Motor neuron (in vitro differentiated cells): ENCODE measurements at regions not wholly inside any gene's neighbourhood (a gene's known extent, or its start where the extent isn't known, plus 50 kb on each side); places are given as distances from the start of the nearest gene placed in this dataset.
"Not testable (repeated sequence)": the region's sequence is repeated elsewhere in the genome, so short reads cannot be mapped to it uniquely, and the experiment has no call there.

Experiments used
- ATAC-seq, 8 experiments: fragments of 200-7000 bp; cut with Tn5 transposase; replicated peaks in 6 of 8; 2 replicates each; pipeline ENCODE4 v1.8.0; 2021; ENCODE audit warnings: mild to moderate bottlenecking in 8 of 8, moderate library complexity in 8 of 8
- H3K27ac ChIP-seq, 2 donors: fragments of 250-450 bp; sonication (Bioruptor Pico); 2 replicates each; pipeline ENCODE4 v1.9.0; 2021; ENCODE audit warnings: antibody characterized with exemption in 2 of 2, mild to moderate bottlenecking in 2 of 2, moderate library complexity in 1 of 2
- H3K4me1 ChIP-seq, 2 donors: fragments of 250-450 bp; sonication (Bioruptor Pico); replicated peaks in 1 of 2; 2 replicates each; pipeline ENCODE4 v1.6.1; 2021; ENCODE audit warnings: antibody characterized with exemption in 2 of 2, mild to moderate bottlenecking in 2 of 2, moderate library complexity in 1 of 2
- H3K4me3 ChIP-seq, 5 donors: fragments of 250-450 bp; sonication (Bioruptor Pico); 2 replicates each; pipeline ENCODE4 v1.9.0; 2021; ENCODE audit warnings: antibody characterized with exemption in 5 of 5, mild to moderate bottlenecking in 5 of 5, moderate library complexity in 4 of 5
- WGBS, 10 experiments: fragments of 450-650 bp; shearing (Covaris generic); methylation state at CpG; one replicate each; pipeline ENCODE4 v1.0.0; 2022; 5-methylcytosine and 5-hydroxymethylcytosine counted together
- in situ Hi-C, 9 experiments: fragments of 400-800 bp; cut with MboI; loops; one replicate each; pipeline ENCODE4 v1.15.0; 2021; ENCODE audit warnings: low sequenced_read_pairs in 9 of 9, low pct_unique_long_range_greater_than_20kb in 2 of 9; ENCODE audit not compliant: unreplicated experiment in 9 of 9

DNA sequence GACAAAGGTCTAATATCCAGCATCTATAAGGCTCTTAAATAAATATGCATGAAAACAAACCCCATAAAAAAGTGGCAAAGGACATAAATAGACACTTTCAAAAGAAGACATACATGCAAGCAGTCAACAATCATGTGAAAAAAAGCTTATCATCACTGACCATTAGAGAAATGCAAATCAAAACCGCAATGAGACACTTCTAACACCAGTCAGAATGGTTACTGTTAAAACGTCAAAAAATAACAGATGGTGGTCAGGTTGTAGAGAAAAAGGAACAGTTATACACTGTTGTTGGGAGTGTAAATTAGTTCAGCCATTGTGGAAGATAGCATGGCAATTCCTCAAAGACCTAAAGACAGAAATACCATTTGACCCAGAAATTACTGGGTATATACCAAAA lies 440.7 kb upstream of the KCNMB2 start:
- H3K4me3 ChIP-seq = no peak overlapping the region
- in situ Hi-C loops = loop anchor here in 1 of 9 experiments (25.0 kb wide), 1 partner anchor 217 kb away; no protein-coding TSS in a partner anchor
- ATAC-seq = no peak
- peaks cover 0 to 18% of the 10 kb centered on the region in 2 donors for H3K4me1 ChIP-seq
- no peak overlapping the region for H3K27ac ChIP-seq
- WGBS, 10 experiments = 72 to 100% (median 100%) methylated on average over 1 to 2 of the region's 2 CpGs; no CpG with 5 or more reads in 2 of the 10 experiments

DNA sequence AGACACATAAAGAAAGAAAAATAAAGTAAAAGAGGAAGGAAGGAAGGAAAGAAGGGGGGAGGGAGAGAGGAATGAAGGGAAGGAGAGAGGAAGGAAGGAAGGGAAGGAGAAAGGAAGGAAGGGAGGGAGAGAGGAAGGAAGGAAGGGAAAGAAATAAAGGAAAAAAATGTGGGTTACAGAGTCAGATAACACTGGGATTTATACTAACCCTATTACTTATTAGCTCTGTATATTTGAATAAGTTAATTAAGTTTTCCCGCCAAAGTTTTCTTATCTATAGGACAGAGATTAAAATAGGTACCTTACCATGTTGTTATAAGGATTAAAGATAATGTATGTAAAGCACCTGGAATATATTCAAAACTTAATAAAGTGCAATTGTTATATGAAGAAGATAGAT lies 439.3 kb upstream of the KCNMB2 start:
- ATAC-seq = no peak
- Histone ChIP-seq H3K4me1 (peaks cover 8 to 32% of the 10 kb centered on the region in 2 donors), H3K27ac (no peak overlapping the region), H3K4me3 (no peak overlapping the region)
- WGBS, 10 experiments = 90 to 100% (median 100%) methylated on average over 1 of the region's 1 CpG
- in situ Hi-C loops = loop anchor here in 1 of 9 experiments (25.0 kb wide), 1 partner anchor 215 kb away; no protein-coding TSS in a partner anchor

DNA sequence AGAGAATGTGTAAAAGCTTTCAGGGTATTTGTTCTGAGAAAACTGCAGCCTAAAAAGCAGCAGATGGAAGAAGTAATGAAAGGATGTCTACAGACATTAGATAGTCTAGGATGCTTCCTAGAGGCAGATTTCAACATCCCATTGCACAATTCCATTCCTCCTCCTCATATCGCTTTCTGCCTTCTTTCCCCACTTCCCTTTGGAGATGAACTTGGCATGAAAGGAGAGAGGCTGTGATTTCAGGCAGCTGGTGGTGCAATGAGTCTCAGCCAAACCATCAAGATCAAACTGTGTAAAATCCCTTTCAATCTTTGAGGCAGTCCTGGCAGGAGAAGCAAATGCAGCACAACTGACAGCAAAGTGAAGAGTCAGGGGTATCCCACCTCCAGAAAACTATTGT lies 438.7 kb upstream of the KCNMB2 start:
- in situ Hi-C loops = loop anchor here in 1 of 9 experiments (25.0 kb wide), 1 partner anchor 215 kb away; no protein-coding TSS in a partner anchor
- WGBS, 10 experiments = 38 to 100% (median 83%) methylated on average over 1 of the region's 1 CpG; no CpG with 5 or more reads in 3 of the 10 experiments
- peak in 2 of 8 experiments; percentile 31 to 36 for ATAC-seq
- no peak overlapping the region for H3K27ac ChIP-seq
- H3K4me3 ChIP-seq = no peak overlapping the region
- H3K4me1 ChIP-seq = peaks cover 14 to 38% of the 10 kb centered on the region in 2 donors

DNA sequence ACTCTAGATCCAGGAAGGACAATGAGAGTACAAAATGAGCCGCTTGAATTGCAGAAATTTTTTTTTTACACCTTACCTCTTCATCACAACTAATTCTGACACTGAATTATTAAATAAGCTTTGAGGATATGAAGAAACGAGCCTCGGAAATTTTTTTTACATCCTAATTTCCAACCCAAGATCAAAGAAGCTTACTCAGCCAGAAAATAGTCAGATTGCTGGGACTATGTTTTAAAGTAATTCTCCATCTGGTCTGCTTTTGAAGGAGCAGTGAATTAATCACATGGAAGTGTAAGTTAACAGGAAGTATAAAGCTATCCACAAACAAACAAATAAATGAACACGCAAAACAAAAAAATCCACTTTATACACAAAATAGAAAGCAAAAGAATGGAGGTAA lies 437.0 kb upstream of the KCNMB2 start:
- H3K27ac ChIP-seq = no peak overlapping the region
- WGBS, 10 experiments = 70 to 100% (median 94%) methylated on average over 1 to 4 of the region's 4 CpGs; no CpG with 5 or more reads in 1 of the 10 experiments
- no peak for ATAC-seq
- peaks cover 15 to 38% of the 10 kb centered on the region in 2 donors for H3K4me1 ChIP-seq
- no peak overlapping the region for H3K4me3 ChIP-seq
- in situ Hi-C loops = loop anchor here in 1 of 9 experiments (25.0 kb wide), 1 partner anchor 213 kb away; no protein-coding TSS in a partner anchor

DNA sequence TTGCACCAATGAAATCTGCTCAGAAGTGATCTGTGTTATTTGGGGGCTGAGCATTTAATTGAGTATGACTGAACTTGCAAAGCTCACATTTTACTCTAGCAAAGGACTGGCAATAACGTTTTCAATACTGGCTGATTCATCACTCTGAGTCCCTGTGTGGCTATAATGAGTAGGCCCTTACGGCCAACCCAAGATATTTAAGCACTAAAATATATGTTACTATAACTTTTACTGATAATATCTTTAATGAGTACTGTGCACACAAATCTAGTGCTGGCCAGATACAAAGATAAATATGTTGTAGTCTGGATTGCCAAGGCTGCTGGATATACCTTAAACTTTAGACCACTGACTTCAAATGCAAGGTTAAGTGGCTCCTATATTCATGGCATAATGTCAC lies 436.4 kb upstream of the KCNMB2 start:
- Histone ChIP-seq H3K4me1 (peaks cover 15 to 38% of the 10 kb centered on the region in 2 donors), H3K4me3 (no peak overlapping the region), H3K27ac (no peak overlapping the region)
- 20 to 80% (median 40%) methylated on average over 1 to 2 of the region's 2 CpGs; no CpG with 5 or more reads in 3 of the 10 experiments for WGBS, 10 experiments
- ATAC-seq = peak in 1 of 8 experiments; percentile 44
- in situ Hi-C loops = loop anchor here in 1 of 9 experiments (25.0 kb wide), 1 partner anchor 212 kb away; no protein-coding TSS in a partner anchor

DNA sequence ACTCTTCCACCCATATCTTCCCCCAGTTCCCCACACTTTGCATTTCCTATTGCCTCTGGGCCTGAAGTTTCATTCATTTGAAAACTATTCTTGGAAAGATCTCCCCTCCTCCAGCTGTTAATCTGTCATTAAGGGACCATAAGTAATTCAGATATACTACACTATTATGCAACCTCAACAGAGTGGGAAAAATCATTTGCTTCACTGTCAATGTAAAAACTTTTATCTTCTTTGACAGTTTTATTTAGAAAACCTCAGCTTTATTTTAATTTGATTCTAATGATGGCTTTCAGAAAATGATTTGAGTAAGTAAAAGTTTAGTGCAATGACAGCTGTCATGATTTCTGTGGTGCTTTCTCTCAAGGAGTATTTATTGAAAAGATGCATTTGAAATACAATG lies 435.3 kb upstream of the KCNMB2 start:
- in situ Hi-C loops = no loop called here
- H3K4me1 ChIP-seq = peaks cover 15 to 38% of the 10 kb centered on the region in 2 donors
- no peak overlapping the region for H3K27ac ChIP-seq

DNA sequence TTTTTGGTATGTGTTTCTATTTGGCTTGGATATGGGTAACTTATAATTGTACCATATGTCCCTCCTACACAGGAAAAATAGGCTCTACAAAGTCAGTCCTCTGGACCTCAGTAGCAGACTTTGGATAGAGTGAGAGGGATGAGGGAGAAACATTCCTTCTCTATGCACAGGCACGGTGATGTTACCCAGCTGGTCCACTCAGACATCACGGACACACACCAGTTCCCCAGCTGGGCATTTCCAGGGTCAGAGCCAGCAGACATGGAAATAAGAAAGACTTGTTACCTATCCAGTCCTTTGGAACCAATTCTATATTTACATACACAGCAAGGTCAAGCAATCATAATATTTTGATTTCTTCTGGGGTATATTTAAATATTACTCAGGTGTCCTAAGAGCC lies 433.1 kb upstream of the KCNMB2 start:
- ATAC-seq = no peak
- in situ Hi-C loops = no loop called here
- H3K4me3 ChIP-seq = no peak overlapping the region
- H3K27ac ChIP-seq = no peak overlapping the region
- peaks cover 15 to 38% of the 10 kb centered on the region in 2 donors for H3K4me1 ChIP-seq
- 60 to 100% (median 88%) methylated on average over 1 to 2 of the region's 2 CpGs; no CpG with 5 or more reads in 4 of the 10 experiments for WGBS, 10 experiments

More for the DNA sequence above, 435.3 kb upstream of the KCNMB2 start:
- ATAC-seq = peak in 5 of 8 experiments; percentile 29 to 92 (median 84)
- no peak overlapping the region for H3K4me3 ChIP-seq

DNA sequence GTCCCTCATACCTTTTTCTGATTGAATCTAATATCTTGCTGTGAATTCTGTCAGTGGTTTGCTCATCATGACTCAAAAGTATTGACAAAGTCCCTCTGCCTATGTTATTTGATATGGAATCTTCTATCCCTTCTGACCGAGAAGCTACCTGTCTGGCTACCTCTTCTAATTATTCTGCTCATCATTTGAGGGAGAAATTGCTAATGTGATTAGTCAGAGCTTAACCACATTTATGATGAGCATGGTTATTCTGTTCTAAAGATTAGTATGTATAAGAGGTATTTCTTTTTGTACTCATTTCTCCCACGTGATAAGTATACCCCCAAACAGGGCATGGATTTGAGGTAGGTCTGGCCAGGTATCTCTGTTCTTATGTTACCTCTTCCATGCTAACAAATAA lies 428.4 kb upstream of the KCNMB2 start:
- WGBS, 10 experiments = 71 to 100% (median 81%) methylated on average over 1 to 2 of the region's 2 CpGs; no CpG with 5 or more reads in 1 of the 10 experiments
- H3K27ac ChIP-seq = no peak overlapping the region
- ATAC-seq = no peak
- H3K4me3 ChIP-seq = no peak overlapping the region
- H3K4me1 ChIP-seq = no peaks in the 10 kb centered on the region
- in situ Hi-C loops = no loop called here

DNA sequence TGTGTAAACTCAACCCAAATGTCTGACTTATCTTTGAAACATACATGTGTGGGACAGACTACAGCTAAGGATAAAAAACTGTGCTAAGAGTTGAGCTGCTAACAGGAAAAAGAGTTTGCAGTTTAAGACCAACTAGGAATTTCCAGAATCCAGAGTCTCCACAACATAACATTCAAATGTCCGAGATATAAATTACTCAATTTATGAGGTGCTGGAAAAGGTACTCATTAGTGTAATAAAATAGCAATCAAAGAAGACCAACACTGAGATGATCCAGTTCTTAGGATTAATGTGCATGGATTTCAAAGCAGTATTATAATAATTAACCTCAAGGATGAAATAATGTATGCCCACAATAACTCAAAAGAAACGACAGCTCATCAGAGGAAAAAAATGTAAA lies 426.5 kb upstream of the KCNMB2 start:
- Histone ChIP-seq H3K4me1 (no peaks in the 10 kb centered on the region), H3K27ac (no peak overlapping the region), H3K4me3 (no peak overlapping the region)
- in situ Hi-C loops = no loop called here
- WGBS, 10 experiments = 26 to 100% (median 88%) methylated on average over 1 to 2 of the region's 2 CpGs; no CpG with 5 or more reads in 1 of the 10 experiments
- no peak for ATAC-seq

DNA sequence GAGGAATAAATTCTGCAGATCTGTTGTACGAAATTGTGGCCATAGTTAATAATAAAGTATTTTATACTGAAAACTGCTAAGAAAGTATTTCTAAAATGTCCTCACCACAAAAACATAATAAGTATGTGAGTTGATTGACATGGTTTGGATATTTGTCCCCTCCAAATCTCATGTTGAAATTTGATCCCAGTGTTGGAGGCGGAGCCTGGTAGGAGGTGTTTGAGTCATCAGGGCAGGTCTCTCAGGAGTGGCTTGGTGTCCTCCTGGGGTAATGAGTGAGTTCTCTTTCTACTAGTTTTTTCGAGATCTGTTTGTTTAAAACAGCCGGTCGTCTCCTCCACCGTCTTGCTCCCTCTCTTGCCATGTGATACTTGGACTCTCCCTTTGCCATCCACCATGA lies 424.1 kb upstream of the KCNMB2 start:
- no peak overlapping the region for H3K27ac ChIP-seq
- WGBS, 10 experiments = 76 to 100% (median 97%) methylated on average over 1 to 5 of the region's 6 CpGs; no CpG with 5 or more reads in 1 of the 10 experiments
- H3K4me3 ChIP-seq = no peak overlapping the region
- no peak for ATAC-seq
- peaks cover 0 to 3% of the 10 kb centered on the region in 2 donors for H3K4me1 ChIP-seq
- in situ Hi-C loops = no loop called here

DNA sequence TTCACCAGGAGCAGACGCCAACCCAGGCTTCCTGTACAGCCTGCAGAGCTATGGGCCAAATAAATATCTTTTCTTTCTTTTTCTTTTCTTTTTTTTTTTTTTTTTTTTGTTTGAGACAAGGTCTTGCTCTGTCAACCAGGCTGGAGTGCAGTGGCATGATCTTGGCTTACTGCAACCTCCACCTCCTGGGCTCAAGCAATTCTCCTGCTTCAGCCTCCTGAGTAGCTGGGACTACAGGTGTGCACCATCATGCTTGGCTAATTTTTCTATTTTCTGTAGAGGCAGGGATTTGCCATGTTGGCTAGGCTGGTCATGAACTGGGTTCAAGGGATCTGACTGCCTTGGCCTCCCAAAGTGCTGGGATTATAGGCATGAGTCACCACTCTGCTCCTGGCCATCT lies 423.7 kb upstream of the KCNMB2 start:
- H3K4me3 ChIP-seq, H3K27ac ChIP-seq, H3K4me1 ChIP-seq, ATAC-seq, in situ Hi-C loops: not testable (repeated sequence)
- 83 to 100% (median 100%) methylated on average over 1 of the region's 1 CpG; no CpG with 5 or more reads in 4 of the 10 experiments for WGBS, 10 experiments

DNA sequence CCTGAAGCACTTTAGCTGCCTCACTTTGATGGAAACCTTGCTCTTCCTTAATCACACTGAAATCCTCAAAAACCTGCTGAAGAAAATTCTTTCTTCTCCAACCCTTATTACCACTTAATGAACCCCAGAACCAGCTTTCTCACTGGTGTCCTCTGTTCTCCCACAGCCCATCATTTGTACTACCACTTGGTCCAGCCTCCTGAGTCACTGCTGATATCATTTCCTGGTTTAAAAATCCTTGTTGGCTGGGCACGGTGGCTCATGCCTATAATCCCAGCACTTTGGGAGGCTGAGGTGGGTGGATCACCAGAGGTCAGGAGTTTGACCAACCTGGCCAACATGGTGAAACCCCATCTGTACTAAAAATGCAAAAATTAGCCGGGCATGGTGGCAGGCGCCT lies 418.6 kb upstream of the KCNMB2 start:
- Histone ChIP-seq H3K4me1 (peaks cover 0 to 3% of the 10 kb centered on the region in 2 donors), H3K27ac (no peak overlapping the region), H3K4me3 (no peak overlapping the region)
- in situ Hi-C loops = no loop called here
- 0 to 100% methylated on average over 1 of the region's 3 CpGs; no CpG with 5 or more reads in 8 of the 10 experiments for WGBS, 10 experiments
- ATAC-seq = no peak

DNA sequence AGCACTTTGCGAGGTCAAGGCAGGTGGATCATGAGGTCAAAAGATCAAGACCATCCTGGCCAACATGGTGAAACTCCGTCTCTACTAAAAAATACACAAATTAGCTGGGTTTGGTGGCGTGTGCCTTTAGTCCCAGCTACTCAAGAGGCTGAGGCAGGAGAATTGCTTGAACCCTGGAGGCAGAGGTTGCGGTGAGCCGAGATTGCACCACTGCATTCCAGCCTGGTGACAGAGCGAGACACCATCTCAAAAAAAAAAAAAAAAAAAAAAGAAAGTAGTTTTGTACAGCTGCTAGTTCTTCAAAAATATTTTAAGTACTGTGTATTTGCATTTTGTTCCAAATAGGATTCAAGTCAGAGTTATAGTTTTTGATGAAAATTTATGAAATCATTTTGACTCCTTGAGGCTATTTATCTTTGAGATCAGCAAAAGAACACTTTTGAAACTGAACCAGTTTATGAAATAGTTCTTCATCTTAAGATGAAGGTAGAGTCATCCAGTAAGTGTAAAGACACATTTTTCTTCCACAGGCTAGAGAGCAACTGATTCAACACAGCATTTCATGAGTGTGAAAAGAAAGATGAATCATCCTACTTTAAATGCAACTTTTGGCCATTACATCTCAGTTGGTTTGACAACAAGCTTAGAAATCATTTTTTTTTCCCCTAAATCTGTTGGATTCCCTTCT lies 416.5 kb upstream of the KCNMB2 start:
- peak in 7 of 8 experiments; percentile 40 to 94 (median 44) for ATAC-seq
- in situ Hi-C loops, H3K4me1 ChIP-seq, H3K4me3 ChIP-seq, H3K27ac ChIP-seq: not testable (repeated sequence)
- WGBS, 10 experiments = 43 to 100% (median 98%) methylated on average over 1 to 4 of the region's 6 CpGs; no CpG with 5 or more reads in 2 of the 10 experiments
